GM21786 (cell line): ENCODE measurements at regions not wholly inside any gene's neighbourhood (a gene's known extent, or its start where the extent isn't known, plus 50 kb on each side); places are given as distances from the start of the nearest gene placed in this dataset.

ENCODE experiments used
- ATAC-seq: cut with Tn5 transposase; IDR thresholded peaks from one replicate; pipeline ENCODE4 v1.9.1; 2021; ENCODE audit not compliant: unreplicated experiment

DNA sequence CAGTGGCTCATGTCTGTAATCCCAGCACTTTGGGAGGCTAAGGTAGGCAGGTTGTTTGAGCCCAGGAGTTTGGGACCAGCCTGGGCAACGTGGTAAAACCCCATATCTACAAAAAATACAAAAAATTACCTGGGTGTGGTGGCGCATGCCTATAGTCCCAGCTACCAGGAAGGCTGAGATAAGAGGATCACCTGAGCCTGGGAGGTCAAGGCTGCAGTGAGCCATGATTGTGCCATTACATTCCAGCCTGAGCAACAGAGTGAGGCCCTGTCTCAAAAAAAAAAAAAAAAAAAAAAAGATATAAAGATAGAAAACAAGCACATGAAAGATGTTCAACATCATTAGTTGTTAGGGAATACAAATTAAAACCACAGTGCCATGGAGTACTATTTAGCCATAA lies 65.3 kb upstream of the UGP2 start:
- ATAC-seq, result no peak

DNA sequence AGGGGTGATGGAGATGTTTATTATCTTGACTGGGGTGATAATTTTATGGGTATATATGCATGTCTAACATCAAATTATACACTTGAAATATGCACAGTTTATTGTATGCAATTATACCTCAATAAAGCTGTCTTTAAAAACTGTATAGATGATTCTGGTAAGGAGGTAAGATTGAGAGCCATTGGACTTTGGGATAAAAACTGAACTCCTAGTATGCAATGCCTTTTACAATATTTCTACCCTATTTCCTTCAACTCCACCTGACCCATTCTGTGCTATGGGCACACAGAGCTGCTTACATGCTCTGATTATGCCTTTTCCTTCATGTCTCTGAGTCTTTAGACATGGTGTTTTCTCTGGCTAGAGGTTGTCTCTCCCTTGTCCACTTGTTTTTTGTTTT lies 63.9 kb upstream of the UGP2 start:
- ATAC-seq, result no peak

DNA sequence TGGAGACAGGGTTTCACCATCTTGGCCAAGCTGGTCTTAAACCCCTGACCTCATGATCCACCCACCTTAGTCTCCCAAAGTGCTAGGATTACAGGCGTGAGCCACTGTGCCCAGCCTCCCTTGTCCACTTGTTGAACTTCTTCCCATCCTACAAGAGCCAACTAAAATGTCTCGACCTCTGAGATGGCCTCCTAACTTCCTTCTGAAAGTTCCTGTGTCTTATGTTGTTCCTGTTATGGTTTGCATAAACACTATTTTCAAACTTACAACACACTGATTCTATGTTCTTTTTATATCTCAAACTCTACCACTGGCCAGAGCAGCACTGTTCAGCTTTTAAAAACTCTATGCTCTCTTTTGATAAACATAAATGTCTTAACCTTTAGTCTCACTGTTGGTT lies 63.3 kb upstream of the UGP2 start:
- no peak for ATAC-seq

DNA sequence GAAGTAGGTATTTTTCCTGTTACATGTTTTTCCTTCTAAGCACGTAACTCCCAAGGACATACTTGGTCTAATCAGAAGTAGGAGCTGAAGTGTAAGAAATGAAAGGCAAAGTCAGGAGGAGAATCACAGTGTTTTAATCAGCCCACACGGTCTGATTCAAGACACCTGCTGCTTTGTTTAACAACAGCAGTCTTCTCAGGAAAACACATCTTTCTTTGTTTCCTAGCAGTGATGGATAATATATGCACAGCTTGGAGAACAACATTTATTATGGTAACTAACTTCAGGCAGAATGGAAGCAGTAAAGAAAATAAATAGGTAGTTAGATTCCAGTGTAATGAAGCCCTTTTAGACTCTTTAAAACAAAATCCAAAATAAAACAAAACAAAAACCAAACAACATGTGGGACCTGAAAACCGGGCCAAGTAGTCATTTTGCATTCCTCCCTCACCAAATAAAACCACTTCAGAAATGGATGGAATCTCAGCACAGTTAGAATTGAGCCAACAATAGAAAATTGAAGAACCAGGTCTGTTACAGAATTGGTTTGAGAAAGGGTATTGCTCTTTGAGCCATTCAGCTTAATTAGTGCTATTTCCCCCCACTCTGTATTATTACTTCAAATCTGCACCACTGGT lies 61.1 kb upstream of the UGP2 start:
- no peak for ATAC-seq

DNA sequence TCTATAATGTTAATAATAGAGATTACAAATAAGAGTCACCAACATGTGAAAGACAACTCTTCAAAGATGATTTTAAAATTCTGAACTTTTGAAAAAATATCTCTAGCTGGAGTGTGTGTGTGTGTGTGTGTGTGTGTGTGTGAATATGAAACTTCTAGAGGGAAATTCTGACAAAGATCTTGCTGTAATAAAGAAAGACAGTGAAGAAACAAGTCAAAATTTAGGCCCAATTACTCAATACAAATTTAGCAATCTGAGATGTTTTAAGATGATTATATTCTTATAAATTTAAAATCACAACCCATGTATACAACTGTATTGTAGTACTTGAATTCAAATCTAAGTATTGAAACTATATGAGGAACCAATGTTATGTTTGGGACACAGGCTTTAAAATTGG lies 57.2 kb upstream of the UGP2 start:
- no peak for ATAC-seq

DNA sequence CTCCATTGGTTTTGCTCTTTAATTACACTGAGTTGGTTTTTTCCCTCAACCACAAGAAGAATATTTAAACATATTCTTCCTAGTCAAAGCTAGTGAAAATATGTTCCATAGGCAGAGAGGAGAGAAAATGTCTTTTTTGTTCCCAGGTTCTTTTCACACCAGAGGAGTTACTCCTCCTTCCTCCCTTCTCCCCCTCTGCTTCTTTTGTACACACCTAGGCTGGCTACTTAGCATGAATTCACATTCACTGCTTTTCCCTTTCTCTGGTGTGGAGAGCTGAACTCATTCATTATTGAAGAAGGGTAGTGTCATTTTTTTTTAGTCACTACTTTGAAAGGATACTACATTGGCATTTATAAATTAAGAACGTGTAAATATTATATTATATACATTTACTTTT lies 56.6 kb upstream of the UGP2 start:
- ATAC-seq, result no peak

DNA sequence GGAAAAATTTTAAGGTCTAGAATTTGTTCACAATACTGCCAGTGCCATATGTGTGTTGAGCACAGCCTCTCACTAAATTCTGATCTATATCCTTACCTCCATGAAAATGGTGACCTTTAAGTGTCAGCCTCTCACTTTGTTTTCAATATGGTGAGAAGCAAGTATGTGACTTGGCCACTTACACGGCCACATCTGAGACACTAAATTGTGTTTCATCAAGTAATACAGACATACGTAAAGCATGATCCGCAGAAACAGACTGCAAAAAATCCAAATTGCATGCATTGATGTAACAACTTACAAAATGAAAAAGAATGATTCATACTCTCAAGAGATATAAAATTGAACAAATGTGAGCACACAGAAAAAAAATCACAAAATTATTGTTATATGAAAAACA lies 55.2 kb upstream of the UGP2 start:
- no peak for ATAC-seq

DNA sequence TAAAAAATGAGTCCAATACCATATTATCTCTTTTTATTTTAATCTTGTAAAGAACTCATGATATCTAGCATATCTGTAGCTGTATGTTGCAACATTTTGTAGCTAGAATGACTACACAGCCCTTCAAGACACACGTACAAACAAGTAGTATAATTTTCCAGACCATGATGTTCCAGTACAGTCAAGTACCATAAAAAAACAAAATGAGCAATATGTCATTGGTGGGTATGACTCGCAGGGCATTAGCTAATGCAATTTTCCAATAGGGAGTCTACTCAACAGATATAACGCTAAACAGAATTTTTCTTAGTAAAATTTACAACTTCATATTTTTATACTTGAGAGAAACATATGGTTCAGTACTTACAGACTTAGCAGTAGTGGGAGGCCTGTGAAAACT lies 53.6 kb upstream of the UGP2 start:
- ATAC-seq, result no peak

DNA sequence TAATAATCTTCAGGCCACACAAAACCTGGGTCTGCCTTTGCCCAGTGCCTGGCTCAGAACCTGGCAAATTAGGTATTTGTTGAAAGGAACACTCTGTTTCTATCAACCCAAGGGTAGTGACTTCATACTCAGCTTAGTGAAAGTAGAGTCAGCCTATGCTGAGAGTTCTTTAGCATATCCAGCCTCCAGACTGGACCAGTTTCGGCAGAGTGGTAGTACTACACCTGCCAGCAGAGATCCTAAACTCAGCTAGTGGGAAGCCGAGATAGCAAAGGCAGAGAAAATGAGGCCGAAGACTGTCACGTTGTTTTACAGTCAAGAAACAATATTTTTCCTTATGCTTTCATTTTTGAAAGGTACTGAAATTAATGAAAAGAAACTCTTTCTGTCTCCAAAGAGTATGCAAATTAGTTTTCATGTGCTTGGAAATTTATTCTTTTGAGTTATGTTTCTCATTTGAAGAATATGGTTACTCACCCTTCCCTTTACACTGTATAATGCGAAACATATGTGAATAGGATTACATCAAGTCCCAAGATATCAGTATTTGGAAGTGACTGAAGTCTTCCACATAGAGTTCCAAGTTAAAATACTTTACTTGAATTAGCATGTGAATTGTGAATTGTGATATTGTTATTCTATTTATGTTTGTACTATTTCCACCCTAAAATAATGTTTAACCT lies 52.2 kb upstream of the UGP2 start:
- no peak for ATAC-seq

DNA sequence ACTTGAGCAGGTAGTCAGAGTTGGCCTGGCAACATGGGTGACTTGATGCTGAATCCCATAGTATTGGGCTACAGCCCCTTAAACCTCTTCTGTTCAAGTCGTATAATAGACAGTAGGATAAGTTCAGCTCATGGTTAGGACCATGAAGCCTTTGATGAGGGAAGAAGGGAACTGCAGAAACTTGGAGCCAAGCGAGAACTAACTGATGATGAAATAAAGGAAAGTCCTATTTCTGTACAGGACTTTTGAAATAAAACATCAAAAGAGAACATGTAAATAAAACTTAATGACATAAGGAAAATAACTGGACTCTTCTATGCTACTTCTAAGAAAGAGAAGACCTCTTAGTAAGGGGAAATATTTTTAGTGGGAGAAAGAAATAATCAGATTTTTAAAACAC lies 51.2 kb upstream of the UGP2 start:
- no peak for ATAC-seq

DNA sequence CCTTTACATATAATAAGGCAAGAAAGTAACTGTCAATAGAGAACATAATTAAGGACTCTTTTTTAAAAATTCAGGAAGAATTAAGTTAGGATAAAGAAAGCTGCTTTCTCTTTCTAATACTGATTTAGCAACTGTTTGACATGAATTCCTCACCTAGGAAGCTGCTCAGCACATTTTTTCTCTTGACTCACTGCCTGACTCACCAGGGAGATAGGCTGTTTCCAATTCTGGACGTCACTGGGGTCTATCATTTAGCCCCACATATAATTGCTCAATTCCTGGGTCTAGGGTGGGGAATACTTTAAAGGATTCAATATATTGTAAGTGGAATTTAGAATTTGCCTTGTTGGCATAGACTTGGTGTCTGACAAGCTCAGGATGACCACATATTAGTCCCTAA lies 50.8 kb upstream of the UGP2 start:
- ATAC-seq, result no peak

DNA sequence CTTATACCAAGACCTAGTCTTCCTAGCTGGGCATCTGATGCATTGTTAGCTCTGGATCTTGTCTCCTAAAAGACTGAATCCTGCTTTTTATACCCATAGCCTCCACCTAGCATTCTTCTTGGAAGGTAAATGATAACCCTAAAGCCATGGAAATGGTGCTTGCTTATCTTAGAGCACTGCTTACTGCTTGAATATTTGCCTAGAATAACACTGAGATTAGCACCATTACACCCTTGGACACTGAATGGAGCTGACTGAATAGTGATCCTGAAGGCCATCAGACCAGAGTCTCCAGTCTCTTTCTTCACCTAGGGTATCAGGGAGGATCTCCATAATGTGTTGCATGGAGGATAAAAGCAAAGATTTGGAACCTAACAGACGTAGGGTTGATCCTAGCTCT lies 50.3 kb upstream of the UGP2 start:
- no peak for ATAC-seq
